T follicular helper cell (primary cell): ENCODE measurements at regions not wholly inside any gene's neighbourhood (a gene's known extent, or its start where the extent isn't known, plus 50 kb on each side); places are given as distances from the start of the nearest gene placed in this dataset.

Source experiments
- DNase-seq: peaks from one replicate; pipeline ENCODE4 v3.0.0-alpha.2; 2020; ENCODE audit warnings: low read depth

GRCh38 chr6:167774881-167775280 is 51.8 kb upstream of the AFDN start:
- no peak for DNase-seq

DNA sequence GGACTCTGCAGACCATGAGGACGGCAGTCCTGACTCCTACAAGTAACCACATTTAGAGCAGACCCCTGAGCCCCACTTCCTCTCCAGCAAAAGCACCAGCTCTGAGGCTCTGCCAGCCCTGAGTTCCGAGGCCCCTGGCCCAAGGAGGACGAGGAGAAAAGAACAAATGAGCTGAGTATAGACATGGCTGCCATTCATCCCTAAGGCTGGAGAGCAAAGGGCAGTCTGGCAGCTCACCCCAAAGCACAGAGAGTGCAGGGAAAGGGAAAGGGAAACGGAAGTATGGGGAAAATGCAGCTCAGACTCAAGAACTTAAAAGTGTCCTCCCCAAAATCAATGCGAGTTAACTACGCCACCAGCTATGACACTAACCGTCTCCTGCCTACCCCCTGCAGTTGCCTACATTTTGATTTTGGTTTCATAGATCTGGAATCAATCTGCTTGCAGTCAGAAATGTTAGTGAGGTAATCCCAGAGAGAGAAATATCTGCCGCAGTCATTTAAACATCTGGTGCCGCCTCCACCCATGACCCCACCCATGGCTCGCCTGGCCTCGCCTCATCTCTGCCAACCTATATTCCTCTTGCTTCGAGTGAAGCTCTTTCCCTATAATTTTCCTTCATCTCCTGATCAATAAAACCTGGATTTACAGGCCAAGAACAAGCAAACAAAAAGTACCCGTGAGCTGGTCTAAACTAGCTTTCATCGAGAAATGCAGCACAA is 49.6 kb upstream of the AFDN start:
- DNase-seq: no peak
